OCI-LY3 (cell line): ENCODE measurements at regions not wholly inside any gene's neighbourhood (a gene's known extent, or its start where the extent isn't known, plus 50 kb on each side); places are given as distances from the start of the nearest gene placed in this dataset.

Experiments
- H2AFZ ChIP-seq: fragments of 200-600, 300-600 bp; shearing (Covaris generic); 2 replicates; pipeline ENCODE4 v1.6.0; 2014; ENCODE audit warnings: antibody characterized with exemption, low read depth, low read length
- H3K27ac ChIP-seq: fragments of 200-600, 300-600 bp; sonication (generic); 2 replicates; pipeline ENCODE4 v1.5.1; 2014; ENCODE audit warnings: mild to moderate bottlenecking, low read length, moderate library complexity, mixed read lengths
- H3K27me3 ChIP-seq: fragments of 200-600, 300-600 bp; sonication (generic); 2 replicates; pipeline ENCODE4 v1.6.1; 2014; ENCODE audit warnings: low read depth, low read length, mixed read lengths
- H3K36me3 ChIP-seq: fragments of 200-600, 300-600 bp; sonication (generic); replicated peaks from 2 replicates; pipeline ENCODE3; 2014; ENCODE audit warnings: low read depth, low read length, mixed read lengths
- H3K4me1 ChIP-seq: fragments of 300-600, 200-600 bp; sonication (generic); 2 replicates; pipeline ENCODE4 v1.6.1; 2014; ENCODE audit warnings: low read length, mixed read lengths
- H3K4me2 ChIP-seq: fragments of 200-600, 300-600 bp; sonication (generic); 2 replicates; pipeline ENCODE4 v1.6.1; 2014; ENCODE audit warnings: low read length, mixed read lengths
- H3K4me3 ChIP-seq: fragments of 300-600, 200-600 bp; sonication (generic); 2 replicates; pipeline ENCODE4 v1.5.1; 2014; ENCODE audit warnings: antibody characterized with exemption, mild to moderate bottlenecking, low read length, moderate library complexity
- H3K79me2 ChIP-seq: fragments of 300-600, 200-600 bp; shearing (Covaris generic); 2 replicates; pipeline ENCODE4 v1.6.1; 2014; ENCODE audit warnings: mild to moderate bottlenecking, low read length, mixed read lengths
- H3K9ac ChIP-seq: fragments of 300-600, 200-600 bp; shearing (Covaris generic); 2 replicates; pipeline ENCODE4 v1.6.0; 2014; ENCODE audit warnings: mild to moderate bottlenecking, low read length, moderate library complexity
- H3K9me3 ChIP-seq: fragments of 200-600, 300-600 bp; shearing (Covaris generic); 2 replicates; pipeline ENCODE4 v1.6.1; 2014; ENCODE audit warnings: low read length, mixed read lengths; ENCODE audit not compliant: insufficient read depth
- H4K20me1 ChIP-seq: fragments of 200-600, 300-600 bp; sonication (generic); 2 replicates; pipeline ENCODE4 v1.6.1; 2016; ENCODE audit warnings: low read length, mixed read lengths; ENCODE audit not compliant: insufficient read depth
- CTCF ChIP-seq: fragments of 200-600, 300-600 bp; sonication (generic); IDR thresholded peaks from 2 replicates; pipeline ENCODE4 v1.5.1; 2014; ENCODE audit warnings: antibody characterized with exemption, low read length, low read depth
- EZH2phosphoT487 ChIP-seq: fragments of 200-600 bp; shearing (Covaris generic); IDR thresholded peaks from 2 replicates; pipeline ENCODE4 v1.6.1; 2018; ENCODE audit warnings: antibody characterized with exemption, mixed run types, low read depth

- no peak for TF ChIP-seq EZH2phosphoT487
- no peak for TF ChIP-seq CTCF
- Histone ChIP-seq H3K27me3 (no peaks in the 10 kb centered on the region), H2AFZ (no peak overlapping the region), H3K27ac (no peak overlapping the region), H3K9me3 (no peaks in the 10 kb centered on the region), H3K4me2 (no peak overlapping the region), H3K4me3 (no peak overlapping the region), H3K9ac (no peak overlapping the region), H3K79me2 (no peaks in the 10 kb centered on the region), H3K36me3 (no peaks in the 10 kb centered on the region), H4K20me1 (no peaks in the 10 kb centered on the region), H3K4me1 (no peaks in the 10 kb centered on the region)
Measured at GRCh38 chr5:7016999-7017747, 303.9 kb downstream of the TENT4A start.

- no peak for TF ChIP-seq CTCF
- no peak for TF ChIP-seq EZH2phosphoT487
- Histone ChIP-seq H3K27me3 (no peaks in the 10 kb centered on the region), H2AFZ (no peak overlapping the region), H3K9me3 (no peaks in the 10 kb centered on the region), H3K9ac (no peak overlapping the region), H4K20me1 (no peaks in the 10 kb centered on the region), H3K27ac (no peak overlapping the region), H3K4me3 (no peak overlapping the region), H3K36me3 (no peaks in the 10 kb centered on the region), H3K4me2 (no peak overlapping the region), H3K4me1 (no peaks in the 10 kb centered on the region), H3K79me2 (no peaks in the 10 kb centered on the region)
Measured at GRCh38 chr5:7018198-7018597, 305.0 kb downstream of the TENT4A start.

- no peak overlapping the region for H2AFZ ChIP-seq
- TF ChIP-seq CTCF = no peak
- no peak for TF ChIP-seq EZH2phosphoT487
- H3K79me2 ChIP-seq = no peaks in the 10 kb centered on the region
- no peak overlapping the region for H3K9ac ChIP-seq
- no peaks in the 10 kb centered on the region for H4K20me1 ChIP-seq
- H3K4me3 ChIP-seq = no peak overlapping the region
- no peaks in the 10 kb centered on the region for H3K27me3 ChIP-seq
- no peaks in the 10 kb centered on the region for H3K36me3 ChIP-seq
- no peak overlapping the region for H3K27ac ChIP-seq
- H3K9me3 ChIP-seq = no peaks in the 10 kb centered on the region
- H3K4me1 ChIP-seq = no peaks in the 10 kb centered on the region
- H3K4me2 ChIP-seq = no peak overlapping the region
Measured at GRCh38 chr5:7018601-7019000, 305.4 kb downstream of the TENT4A start.

- no peaks in the 10 kb centered on the region for H3K27me3 ChIP-seq
- H3K27ac ChIP-seq = no peak overlapping the region
- H3K4me1 ChIP-seq = no peaks in the 10 kb centered on the region
- TF ChIP-seq CTCF = no peak
- TF ChIP-seq EZH2phosphoT487 = no peak
- no peak overlapping the region for H2AFZ ChIP-seq
- no peaks in the 10 kb centered on the region for H3K36me3 ChIP-seq
- H3K79me2 ChIP-seq = no peaks in the 10 kb centered on the region
- no peaks in the 10 kb centered on the region for H3K9me3 ChIP-seq
- no peak overlapping the region for H3K4me2 ChIP-seq
- no peak overlapping the region for H3K9ac ChIP-seq
- H4K20me1 ChIP-seq = no peaks in the 10 kb centered on the region
- H3K4me3 ChIP-seq = no peak overlapping the region
Measured at GRCh38 chr5:7036192-7036835, 323.1 kb downstream of the TENT4A start.
